ENCODE measurements at regions not wholly inside any gene's neighbourhood (a gene's known extent, or its start where the extent isn't known, plus 50 kb on each side); places are given as distances from the start of the nearest gene placed in this dataset.
"Not testable (repeated sequence)": the region's sequence is repeated elsewhere in the genome, so short reads cannot be mapped to it uniquely, and the experiment has no call there.

DNA sequence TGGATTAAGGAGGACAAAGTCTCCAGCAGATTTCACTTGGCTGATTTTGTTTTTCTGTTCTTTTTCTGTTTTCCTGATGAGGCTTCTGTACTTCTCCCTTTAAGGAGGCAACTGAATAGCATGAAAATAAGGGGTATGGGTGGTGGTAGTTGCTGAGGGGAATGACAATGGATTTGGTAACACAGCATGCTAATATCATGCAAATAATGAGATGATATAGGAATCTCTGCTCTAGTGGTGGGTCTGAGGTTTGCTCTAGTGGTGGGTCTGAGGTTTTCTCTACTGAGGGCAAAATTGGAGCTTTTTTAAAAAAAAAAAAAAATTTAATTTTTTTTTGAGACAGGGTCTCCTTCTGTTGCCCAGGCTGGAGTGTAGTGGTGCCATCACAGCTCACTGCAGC lies 139.7 kb downstream of the C9orf152 start:
- no peak for DNase-seq

DNA sequence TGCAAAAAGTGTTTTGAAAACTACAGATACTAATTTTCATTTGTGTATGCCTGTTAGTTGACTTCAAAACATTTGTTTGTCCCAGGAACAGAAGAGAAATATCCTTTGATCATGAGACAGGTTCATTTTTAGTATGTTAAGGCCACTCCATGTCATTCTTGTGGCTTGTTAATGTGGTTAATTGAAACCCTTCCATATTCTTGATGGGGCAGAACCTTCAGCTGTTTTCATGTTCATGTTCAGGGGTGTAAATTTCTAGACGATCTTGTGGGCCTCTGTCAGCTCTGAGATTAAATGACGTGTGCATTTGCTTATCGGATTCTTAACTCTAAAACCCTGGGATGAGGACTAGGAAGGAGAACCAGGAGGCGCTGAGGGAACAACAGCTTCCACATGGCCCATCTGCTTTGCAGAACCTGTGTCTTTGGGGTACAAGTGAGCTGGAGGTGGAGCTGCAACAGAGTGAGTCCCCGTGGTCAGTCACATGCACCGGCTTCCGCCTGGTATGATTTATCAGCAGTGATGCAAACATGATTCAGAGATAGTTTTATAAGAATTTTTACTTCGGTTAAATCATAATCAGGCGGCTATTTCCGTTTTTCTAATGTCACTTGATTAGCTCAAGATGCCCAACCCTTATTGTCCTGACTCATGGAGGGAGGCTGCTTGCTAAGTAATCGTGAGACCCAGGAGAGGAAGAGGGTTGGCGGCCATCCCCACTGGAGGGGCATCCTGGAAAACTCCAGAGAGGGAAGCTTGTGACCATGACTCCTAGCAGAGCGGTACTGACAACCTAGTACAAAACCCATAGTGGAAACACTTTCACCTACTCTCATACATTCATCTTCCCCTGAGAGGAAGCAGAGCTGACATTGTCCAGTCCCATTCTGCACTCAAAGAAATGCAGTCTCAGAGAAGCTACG lies 138.4 kb downstream of the C9orf152 start:
- no peak for DNase-seq

DNA sequence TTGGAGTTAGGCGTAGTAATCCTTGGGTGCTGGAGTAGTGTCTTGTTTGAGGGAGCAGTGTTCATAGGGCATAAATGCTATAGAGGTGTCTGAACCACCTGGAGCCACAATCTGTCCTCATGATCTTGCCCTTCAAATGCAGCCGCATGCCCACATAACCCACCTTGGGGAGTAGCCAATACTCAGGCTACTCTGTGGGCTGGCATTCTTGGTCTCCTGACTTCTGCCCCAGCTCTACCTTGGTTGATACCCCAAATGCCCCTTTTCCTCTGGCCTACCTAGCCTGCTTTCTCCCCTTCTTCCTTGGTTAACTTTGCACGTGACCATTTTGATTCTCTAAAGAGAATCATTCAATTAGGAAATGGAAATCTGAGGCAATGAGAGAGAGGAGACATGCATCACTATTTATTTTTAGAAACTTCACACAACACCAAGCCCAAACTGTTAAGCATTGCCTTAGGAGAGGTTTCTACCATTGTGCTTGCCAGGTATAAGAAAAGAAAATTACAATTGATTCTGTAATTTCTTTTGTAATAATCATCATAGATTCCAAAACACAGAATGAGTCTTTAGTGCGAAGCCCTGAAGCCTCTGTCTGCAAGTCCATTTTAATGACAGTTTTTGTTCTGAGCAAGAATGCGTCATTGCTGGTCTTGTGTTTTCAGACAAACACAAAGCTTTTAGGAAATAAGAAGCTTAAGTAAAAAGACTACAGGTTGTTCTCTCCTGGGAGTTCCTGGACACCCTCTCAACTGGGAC lies 135.2 kb downstream of the C9orf152 start:
- DNase-seq, result no peak

DNA sequence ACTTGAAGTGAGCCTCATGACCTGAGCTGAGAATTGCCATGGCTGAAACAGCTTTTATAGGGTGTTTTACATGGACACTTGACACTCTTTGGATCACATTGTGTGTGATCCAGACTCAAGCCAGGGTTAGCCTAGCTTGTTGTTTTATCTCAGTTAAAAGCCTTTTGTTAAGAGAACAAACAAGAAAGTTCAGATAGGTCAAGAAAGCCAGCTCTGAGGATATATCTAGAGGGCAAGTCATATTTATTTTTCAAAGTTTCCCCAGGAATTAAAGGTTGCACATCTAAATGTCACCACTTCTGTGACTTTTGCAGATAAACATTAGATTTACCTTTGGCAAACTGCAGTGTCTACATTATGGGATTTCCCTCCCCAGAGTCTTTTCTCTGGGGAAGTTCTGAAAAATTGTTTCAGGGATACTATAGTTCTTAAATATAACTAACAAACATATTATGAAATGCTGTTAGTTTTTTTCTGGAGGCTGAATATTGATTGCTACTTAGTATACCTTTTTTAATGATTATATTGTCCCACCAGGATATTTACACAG lies 134.5 kb downstream of the C9orf152 start:
- DNase-seq, result no peak

DNA sequence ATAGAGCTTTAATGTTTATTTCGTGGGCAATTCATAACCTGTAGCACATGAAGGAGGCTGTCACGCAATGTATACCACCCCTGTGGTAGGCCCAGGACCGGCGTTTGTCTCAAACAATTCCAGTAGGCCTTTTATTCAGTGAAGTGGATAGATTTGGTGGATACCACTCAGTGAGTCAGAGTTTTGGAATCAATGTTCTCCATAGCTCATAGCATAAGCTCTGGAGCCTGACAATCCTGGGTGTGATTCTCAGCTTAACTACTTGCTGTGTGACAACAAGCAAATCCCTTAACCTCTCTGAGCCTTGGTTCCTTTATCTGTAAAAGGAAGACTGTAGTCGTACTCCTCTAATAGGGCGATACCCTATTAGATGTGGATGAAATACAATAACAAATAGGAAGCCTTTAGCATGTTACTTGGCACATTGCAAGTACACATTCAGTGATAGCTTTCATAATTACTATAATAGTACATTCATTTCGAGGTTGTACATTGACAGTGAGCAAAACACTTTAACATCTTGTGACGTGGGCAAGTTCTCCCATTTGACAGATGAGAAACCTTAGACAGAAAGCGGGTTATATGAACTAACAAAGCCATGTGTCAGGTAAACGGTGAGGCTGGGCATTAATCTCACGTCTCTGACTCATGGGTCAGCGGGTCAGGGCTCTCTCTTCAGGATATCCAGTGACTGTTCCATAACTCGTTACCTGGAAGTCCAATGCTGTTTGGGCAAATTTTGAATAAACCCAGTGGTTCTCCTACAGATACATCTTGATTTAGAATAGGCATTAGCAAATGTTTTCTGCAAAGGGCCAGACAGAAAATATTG lies 130.8 kb downstream of the C9orf152 start:
- no peak for DNase-seq

DNA sequence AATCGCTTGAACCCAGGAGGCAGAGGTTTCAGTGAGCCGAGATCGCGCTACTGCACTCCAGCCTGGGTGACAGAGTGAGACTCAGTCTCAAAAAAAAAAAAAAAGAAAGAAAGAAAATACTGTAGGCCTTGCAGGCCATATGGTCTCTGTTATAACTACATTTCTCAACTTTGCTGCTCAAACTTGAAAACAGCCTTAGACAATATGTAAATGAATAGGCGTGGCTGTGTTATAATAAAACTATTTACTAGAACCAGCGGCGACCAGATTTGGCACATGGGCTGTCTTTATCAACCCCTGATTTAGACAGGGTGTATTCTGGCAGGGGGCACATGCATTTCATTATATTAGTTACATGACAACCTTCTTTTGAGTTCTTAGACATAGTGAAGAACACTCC lies 130.0 kb downstream of the C9orf152 start:
- DNase-seq, result no peak

DNA sequence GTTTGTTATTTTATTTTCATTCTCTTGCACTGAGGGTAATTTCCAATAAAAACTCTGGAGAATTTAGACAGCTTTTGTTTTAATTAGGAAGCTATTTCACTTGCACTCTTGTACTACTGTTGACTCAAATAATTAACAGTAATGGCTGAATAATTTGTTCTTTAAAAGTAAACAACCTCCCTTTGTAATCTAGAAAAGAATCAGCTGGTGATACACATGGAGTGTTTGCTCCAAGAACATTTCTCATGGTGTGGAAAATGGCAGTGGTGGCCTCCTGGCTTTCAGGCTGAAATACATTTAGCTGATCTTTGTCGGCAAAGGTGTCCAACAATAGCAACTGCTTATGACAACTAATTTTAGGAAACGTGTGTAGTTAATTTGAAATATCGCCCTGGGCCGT lies 129.4 kb downstream of the C9orf152 start:
- no peak for DNase-seq

DNA sequence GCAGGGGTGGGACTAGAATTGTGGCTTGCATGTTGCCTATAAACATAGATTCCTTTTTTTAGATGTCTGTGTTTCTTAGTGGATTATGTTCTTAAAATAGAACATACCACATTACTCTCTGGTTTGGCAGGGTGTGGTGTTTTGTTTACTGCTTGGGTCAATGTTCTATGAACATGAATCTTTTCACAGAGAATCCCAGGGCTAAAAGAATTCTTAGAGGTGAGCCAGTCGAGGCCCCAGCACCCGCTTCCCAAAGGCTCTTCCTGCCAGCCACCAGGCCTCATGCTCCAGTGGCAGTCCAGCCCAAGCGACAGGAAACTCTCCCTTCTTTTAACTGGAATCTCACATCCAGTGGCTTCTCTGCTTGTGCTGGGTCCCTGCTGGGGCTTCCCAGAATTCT lies 126.6 kb downstream of the C9orf152 start:
- no peak for DNase-seq

DNA sequence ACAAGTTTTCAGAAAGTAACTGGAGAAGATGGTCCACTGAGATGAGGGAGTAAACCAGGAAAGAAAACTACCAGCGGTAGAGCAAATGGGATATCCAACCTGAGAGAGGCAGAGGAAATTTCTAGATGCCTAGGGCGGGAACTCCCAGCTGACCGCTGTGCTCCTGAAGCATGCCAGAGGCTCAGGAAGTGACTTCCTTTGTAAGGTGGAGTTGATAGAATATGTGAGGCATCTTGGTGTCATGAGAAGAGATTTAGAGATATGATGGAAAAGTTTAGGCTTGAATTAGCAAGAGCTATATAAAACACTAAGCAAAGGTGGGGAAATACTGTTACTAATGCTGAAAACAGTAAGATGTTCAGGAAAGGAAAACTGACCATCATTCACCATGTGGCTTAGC lies 124.1 kb downstream of the C9orf152 start:
- no peak for DNase-seq

DNA sequence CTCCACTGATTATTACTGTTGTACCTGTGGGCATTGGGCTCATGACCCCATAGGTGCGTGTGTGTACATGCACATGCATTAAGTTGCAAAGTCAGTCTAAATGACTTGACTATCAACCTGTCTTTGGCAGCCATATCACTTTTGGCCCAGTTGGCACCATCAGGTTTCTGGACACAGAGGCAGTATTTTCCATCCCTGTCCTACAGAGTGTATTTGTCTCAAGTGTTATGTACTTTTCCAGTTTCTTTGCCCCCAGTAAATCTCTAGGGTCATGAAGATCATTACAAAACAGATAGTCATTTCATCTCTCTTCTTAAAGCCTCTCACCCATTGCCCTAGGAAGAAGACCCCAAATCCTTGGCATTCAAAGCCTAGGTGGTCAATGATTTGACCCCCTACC lies 121.4 kb downstream of the C9orf152 start:
- DNase-seq, result no peak

DNA sequence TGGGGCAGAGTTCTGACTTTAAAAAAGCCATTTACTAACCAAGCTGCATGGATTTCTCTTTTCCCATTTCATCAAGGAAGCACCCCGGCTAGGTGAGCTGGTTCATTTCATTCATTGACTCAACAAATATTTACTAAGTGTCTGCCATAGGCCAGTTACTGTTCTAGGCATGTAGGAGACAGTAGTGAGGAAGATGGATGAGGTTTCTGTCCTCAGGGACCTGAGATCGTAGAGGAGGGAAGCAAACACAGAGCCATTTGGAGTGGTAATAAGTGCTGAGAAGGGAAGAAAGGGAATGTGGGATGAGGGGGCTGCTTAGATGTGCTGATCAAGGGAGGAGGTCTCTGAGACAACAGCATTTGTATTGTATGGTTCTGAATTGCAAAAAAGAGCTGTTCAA lies 120.4 kb downstream of the C9orf152 start:
- DNase-seq, result no peak

DNA sequence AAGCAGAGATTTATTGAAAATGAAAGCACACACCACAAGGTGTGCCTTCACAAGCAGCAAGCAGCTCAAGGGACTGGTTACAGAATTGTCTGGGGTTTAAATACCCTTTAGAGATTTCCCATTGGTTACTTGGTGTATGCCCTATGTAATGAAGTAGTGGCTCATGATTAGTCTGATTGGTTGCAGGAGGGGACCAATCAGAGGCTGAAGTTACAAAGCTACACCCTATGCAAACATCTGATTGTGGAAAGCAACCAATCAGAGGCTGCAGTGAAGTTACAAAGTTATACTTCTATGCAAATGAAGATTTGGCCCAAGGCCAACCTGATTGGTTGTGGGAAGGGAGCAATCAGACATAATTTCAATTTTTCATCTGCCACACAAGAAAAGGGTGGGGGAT lies 119.9 kb downstream of the C9orf152 start:
- DNase-seq, result no peak

DNA sequence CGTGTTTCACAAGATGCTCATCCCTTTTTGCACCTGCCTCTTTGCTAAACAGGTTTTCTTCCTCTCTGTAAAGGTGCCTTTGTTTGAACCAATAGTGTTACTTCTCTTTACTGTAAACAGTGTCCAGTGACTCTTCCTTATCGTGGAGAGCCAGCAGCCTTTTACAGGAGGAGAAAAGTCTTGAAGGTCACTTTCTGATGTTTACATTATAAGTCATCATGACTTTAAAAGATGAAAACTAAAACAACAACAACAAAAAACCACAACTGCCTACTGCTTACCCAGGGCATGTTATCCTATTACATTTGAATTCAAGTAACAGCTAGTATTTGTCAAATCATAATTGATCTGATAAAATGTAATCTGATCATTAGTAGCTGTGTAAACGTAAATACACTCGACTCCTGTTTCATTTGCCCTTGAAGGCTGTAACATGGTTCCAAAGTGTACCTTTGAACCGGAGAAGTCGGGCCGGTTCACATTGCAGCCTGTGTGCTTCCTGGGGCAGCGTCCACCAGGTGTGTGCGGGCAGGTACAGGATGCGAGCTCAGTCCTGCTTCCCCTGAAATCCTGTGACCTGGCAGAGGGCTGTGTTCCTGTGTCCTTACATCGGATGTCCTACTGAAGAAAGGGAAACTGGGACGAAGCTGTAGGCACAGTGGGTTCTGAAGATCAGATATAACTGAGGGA lies 118.1 kb downstream of the C9orf152 start:
- DNase-seq, result no peak

DNA sequence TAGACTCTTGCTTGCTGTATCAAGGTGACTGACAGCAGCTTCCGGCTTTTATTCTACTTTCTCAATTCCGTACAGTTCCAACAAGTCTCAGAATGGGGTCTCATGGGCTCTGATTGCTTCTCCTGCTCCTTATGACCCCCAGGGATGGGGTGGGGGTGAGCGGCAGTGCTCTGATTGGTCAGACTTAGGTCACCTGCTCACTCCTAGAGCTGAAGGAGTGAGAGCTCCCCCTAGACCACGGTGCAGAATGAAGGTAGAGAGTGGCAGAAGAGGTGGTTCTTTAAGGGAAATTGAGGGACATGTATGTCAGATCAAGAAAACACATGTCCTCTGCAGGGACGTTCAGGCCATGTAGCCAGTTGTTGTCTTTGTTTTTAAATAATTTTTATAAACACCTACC lies 115.2 kb downstream of the C9orf152 start:
- DNase-seq, result no peak

DNA sequence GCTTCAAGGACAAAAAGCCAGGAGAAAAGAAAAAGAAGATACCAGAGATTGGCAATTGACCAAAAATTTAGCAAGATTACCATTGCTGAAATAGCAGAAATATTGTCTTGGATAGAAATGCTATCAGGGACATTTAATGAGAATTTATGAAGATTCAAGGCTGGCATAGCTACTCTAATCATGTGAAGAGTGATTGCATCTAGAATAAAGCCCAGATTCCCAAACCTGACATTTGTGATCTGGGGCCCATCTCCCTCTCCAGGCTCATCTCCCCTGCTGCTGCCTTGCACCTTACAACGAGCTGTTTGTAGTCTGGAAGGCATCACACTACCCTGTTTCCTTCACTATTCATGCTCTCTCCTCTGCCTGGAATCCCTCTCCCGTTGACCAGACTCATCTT lies 114.5 kb downstream of the C9orf152 start:
- DNase-seq, result no peak

DNA sequence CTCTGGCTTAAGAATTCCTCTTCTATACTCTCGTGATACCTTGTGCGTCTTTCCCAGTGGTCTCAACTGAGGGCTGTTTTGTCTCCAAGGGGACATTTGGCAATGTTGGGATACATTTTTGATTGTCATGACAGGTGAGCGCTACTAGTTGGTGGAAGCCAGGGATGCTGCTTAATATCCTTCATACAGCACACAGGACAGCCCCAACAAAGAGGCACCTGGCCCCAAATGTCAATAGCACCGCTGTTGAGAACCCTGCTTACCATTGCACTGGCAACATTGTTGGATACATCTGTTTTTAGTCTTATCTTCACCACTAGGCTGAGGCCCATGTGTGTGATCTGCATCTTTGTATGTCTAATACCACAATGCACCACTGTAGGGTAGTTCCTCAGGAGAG lies 114.1 kb downstream of the C9orf152 start:
- no peak for DNase-seq

DNA sequence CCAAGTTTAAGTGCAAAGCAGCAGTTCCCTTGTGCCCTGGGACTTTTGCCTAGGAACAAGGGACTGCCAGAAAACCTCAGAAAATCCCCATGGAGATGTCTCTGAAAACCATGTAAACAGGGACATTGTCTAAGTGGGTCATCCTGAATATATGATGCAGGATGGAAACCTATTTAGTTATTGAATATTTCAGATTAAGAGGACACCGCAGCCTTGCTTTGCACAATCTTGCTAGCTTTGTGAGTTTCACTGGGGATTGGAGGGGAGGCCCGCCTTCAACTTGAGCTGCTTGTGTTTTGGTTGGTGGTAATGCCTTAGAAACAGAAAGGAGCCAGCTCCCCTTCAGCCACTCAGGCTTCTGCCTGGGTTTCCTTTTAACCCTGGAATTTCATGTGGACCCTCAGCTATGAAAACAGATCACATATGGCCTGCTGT lies 112.8 kb downstream of the C9orf152 start:
- no peak for DNase-seq

DNA sequence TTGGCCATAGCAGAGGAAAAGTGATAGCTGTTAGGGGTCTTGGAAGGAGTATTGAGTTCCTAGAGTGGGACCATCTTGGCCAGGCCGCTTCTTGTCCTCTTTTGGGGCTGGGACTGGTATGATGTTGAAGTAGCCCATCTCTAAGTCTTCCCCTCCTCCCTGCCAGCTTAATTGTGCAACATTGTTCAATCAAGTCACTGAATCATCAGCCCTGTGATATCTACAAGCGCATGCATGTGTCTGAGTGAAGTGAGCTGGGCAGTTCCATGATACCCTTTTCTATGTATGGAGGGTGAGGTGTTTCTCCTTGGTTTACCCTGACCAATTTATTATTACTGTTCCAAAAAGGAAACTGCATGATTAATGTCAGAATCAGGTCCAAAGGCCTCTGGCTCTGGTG lies 112.2 kb downstream of the C9orf152 start:
- DNase-seq, result no peak

DNA sequence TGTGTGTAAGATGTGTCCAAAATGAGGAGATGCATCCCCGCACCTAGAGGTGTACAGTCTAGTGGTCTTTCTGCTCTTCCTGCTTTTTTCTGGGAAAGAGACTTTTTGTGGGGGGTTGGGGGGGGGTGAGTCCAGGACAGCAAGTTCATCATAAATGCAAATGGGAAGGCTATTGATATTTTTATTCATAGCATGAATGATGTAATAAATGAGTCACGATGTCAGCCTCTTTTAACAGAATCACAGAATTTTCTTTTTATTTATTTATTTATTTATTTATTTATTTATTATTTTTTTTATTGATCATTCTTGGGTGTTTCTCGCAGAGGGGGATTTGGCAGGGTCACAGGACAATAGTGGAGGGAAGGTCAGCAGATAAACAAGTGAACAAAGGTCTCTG lies 111.3 kb downstream of the C9orf152 start:
- not testable (repeated sequence) for DNase-seq

DNA sequence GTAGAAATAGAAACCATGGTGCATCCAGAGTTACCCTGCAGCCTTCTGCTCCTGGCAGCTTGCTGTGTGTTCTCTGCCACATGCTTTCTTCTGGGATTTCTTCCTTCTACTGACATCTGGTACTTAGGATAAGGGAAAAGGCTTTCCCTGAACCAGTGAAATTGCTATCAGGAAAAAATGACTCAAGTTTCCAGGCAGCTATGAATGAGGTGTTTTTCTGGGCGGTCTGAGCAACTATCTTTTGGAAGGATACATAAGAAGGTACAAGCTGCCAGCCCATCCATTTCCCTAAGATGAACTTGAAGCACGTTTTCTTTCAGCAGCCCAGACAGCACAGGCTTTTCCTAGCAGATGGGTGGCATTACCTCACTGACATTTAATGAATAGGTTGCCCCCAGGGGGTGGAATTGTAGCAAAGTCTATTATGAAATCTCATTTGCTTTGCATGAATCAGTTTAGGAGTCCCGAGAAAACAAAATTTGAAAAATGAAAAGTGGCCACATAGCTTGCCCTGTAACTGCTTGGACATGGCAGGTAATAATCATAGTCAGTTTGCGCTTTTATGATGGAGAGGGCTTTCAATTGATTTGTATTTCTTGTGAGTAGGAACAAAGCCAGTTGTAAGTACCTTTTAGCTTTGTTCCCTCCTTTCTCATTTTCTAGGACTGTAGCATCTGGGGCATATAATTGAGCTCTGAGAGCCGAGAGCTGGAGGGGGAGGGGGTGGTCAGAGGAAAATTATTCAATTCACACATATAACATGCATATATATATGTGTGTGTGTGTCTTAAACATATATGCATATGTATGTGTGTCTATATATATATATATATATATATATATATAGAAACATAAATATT lies 108.5 kb downstream of the C9orf152 start:
- DNase-seq, result no peak

DNA sequence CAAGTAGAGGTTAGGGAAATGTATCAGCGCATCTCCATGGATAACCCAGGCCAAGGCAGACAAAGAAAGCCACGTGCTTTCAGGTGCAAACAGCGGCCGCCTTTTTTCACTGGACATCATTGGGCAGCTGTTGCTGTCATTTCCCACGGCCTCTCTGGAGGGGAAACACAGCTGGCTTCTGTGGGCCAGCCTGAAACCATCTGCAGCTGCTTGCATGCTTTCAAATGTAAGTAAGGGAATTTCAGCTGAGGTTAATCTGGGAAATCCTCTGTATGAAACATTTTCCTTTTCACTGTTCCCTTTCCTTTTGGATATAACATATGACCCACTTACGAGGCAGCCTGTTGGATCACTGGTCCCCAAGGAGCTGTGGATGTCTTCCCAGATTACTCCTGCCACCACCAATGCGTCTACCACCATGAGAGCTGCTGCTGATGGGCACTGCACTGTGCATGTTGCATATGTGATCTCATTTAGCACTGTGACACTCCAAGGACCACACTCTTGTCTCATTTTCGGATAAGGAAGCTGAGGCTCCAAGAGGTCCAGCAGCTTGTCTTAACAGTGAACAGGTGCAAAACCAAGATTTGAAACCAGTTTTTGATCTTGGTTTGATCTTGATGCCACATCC lies 106.3 kb downstream of the C9orf152 start:
- no peak for DNase-seq
